ENCODE measurements at regions not wholly inside any gene's neighbourhood (a gene's known extent, or its start where the extent isn't known, plus 50 kb on each side); places are given as distances from the start of the nearest gene placed in this dataset.

- no peak for TF ChIP-seq CBX5 (IDR thresholded peaks at IDR 0.05; ENCODE audit: low read depth, low read length)
Observed at GRCh38 chr17:14719942-14720341, 419.1 kb downstream of the HS3ST3B1 start (continued).

- Histone ChIP-seq H2AFZ (ENCODE audit: low read length) (no peak overlapping the region), H4K20me1 (replicated peaks in 1 of 2; ENCODE audit: control insufficient read depth in 1 of 2, insufficient read depth in 2 of 2, low read length in 2 of 2) (no peaks in the 10 kb centered on the region), H2BK20ac (ENCODE audit: low read length) (no peak overlapping the region), H3K27ac (ENCODE audit: low read depth, low read length) (no peak overlapping the region), H3K4me2 (ENCODE audit: insufficient read depth in 1 of 2, low read depth in 2 of 2, low read length in 2 of 2) (no peak overlapping the region), H3K4me1 (replicated peaks in 1 of 4; ENCODE audit: control insufficient read depth in 3 of 4, insufficient read depth in 4 of 4, low read length in 3 of 4) (no peaks in the 10 kb centered on the region), H3K14ac (ENCODE audit: insufficient read length) (no peak overlapping the region), H3K36me3 (ENCODE audit: control insufficient read depth in 2 of 4, insufficient read depth in 4 of 4, low read length in 3 of 4) (no peaks in the 10 kb centered on the region), H3K18ac (ENCODE audit: extremely low read depth, low read length) (no peak overlapping the region), H2BK120ac (replicated peaks; ENCODE audit: low read depth, low read length) (no peak overlapping the region), H4K5ac (ENCODE audit: insufficient read length, low read depth, low read length) (no peak overlapping the region), H2BK12ac (ENCODE audit: low read depth, low read length) (no peak overlapping the region), H3K56ac (replicated peaks; ENCODE audit: insufficient read length, low read depth, low read length) (no peak overlapping the region), H3K4me3 (ENCODE audit: extremely low read depth in 1 of 4, insufficient read depth in 2 of 4, low read depth in 3 of 4, low read length in 4 of 4) (no peak overlapping the region), H2AK5ac (ENCODE audit: low read depth, low read length) (no peak overlapping the region), H2BK15ac (ENCODE audit: low read length) (no peak overlapping the region), H3K4ac (replicated peaks; ENCODE audit: insufficient read length, low read depth, low read length) (no peak overlapping the region), H3K79me1 (ENCODE audit: low read depth, low read length) (no peaks in the 10 kb centered on the region), H3K79me2 (ENCODE audit: control insufficient read depth in 1 of 2, insufficient read depth in 2 of 2, low read length in 2 of 2) (no peaks in the 10 kb centered on the region), H3K9ac (replicated peaks in 1 of 4; ENCODE audit: extremely low read depth in 1 of 4, low read depth in 3 of 4, low read length in 3 of 4) (no peak overlapping the region), H3K9me3 (ENCODE audit: insufficient read depth in 2 of 2, low read depth in 1 of 2, low read length in 1 of 2) (no peaks in the 10 kb centered on the region), H3K23me2 (ENCODE audit: low read depth, low read length) (no peaks in the 10 kb centered on the region), H3K23ac (ENCODE audit: insufficient read length) (no peak overlapping the region), H4K8ac (ENCODE audit: extremely low read depth, insufficient read depth, low read length) (no peak overlapping the region), H3K27me3 (replicated peaks in 1 of 4; ENCODE audit: control insufficient read depth in 3 of 4, extremely low read depth in 1 of 4, insufficient read depth in 3 of 4, low read length in 3 of 4) (no peaks in the 10 kb centered on the region), H2BK5ac (ENCODE audit: low read depth, low read length) (no peak overlapping the region), H4K91ac (replicated peaks; ENCODE audit: insufficient read length, low read length) (no peak overlapping the region)
- ChIA-PET CTCF (ENCODE audit: partially characterized antibody) (no interaction called here), POLR2A (ENCODE audit: partially characterized antibody) (no interaction called here)
- DNase-seq (ENCODE audit: low read depth in 1 of 2, low spot score in 2 of 2): no peak
- FAIRE-seq: no peak
- WGBS, 2 experiments (ENCODE audit: extremely low coverage in 1 of 2, insufficient coverage in 1 of 2, insufficient read length in 1 of 2, insufficient replicate concordance in 2 of 2, low coverage in 1 of 2, low lambda C conversion rate in 2 of 2, missing lambda C conversion rate in 1 of 2): 69% methylated on average over 5 of the region's 5 CpGs; no CpG with 5 or more reads in 1 of the 2 experiments
- TF ChIP-seq CBX8 (IDR thresholded peaks at IDR 0.05; ENCODE audit: borderline replicate concordance, low read depth, low read length): no peak
- no peak for TF ChIP-seq GTF2F1 (IDR thresholded peaks at IDR 0.05; ENCODE audit: borderline replicate concordance, low read depth, low read length)
- TF ChIP-seq BRCA1 (IDR thresholded peaks at IDR 0.05; ENCODE audit: low read depth, low read length): no peak
- no peak for TF ChIP-seq MAFK (IDR thresholded peaks at IDR 0.05; ENCODE audit: low read depth, low read length)
- no peak for TF ChIP-seq PHF8 (conservative IDR thresholded peaks at IDR 0.05; ENCODE audit: low read depth, low read length)
- TF ChIP-seq TAF7 (optimal IDR thresholded peaks at IDR 0.05; ENCODE audit: borderline replicate concordance, low read depth, low read length): no peak
- TF ChIP-seq RXRA (IDR thresholded peaks at IDR 0.05; ENCODE audit: insufficient read depth, low read depth, low read length): no peak
- no peak for TF ChIP-seq HDAC6 (IDR thresholded peaks at IDR 0.05; ENCODE audit: low read depth, low read length)
- TF ChIP-seq KDM1A (IDR thresholded peaks at IDR 0.05; ENCODE audit: borderline replicate concordance, low read length): no peak
- no peak for TF ChIP-seq POU5F1 (IDR thresholded peaks at IDR 0.05; ENCODE audit: low read depth, low read length)
Observed at GRCh38 chr17:14717859-14718258, 417.0 kb downstream of the HS3ST3B1 start.

Data from H1 (cell line).